ENCODE measurements at regions not wholly inside any gene's neighbourhood (a gene's known extent, or its start where the extent isn't known, plus 50 kb on each side); places are given as distances from the start of the nearest gene placed in this dataset.
A peak's percentile ranks its signal among the peaks of the same experiment; 100 is the strongest.

GRCh38 chr4:141304346-141304745, 83.7 kb downstream of the ZNF330 start:
- no peaks in the 10 kb centered on the region for H3K9me3 ChIP-seq (ENCODE audit: low read depth, low read length)
- TF ChIP-seq CTCF (IDR thresholded peaks at IDR 0.05; ENCODE audit: extremely low read depth, low read depth, low read length), result no peak
- H3K36me3 ChIP-seq (ENCODE audit: insufficient read depth, low read length), result no peaks in the 10 kb centered on the region
- H2AFZ ChIP-seq (ENCODE audit: low read length), result no peak overlapping the region
- H3K4me3 ChIP-seq (ENCODE audit: insufficient read depth, low read length), result no peak overlapping the region
- no peaks in the 10 kb centered on the region for H3K79me2 ChIP-seq (ENCODE audit: insufficient read depth, low read length)
- H3K4me1 ChIP-seq (ENCODE audit: insufficient read depth, low read length), result no peaks in the 10 kb centered on the region
- H3K4me2 ChIP-seq (ENCODE audit: insufficient read depth, low read length), result no peak overlapping the region
- H3K27me3 ChIP-seq (ENCODE audit: insufficient read depth, low read length), result no peaks in the 10 kb centered on the region
- no peaks in the 10 kb centered on the region for H4K20me1 ChIP-seq (ENCODE audit: insufficient read depth, low read length)
- no peak for DNase-seq (ENCODE audit: insufficient read length, low spot score, missing footprints)
- no peak overlapping the region for H3K27ac ChIP-seq (ENCODE audit: low read depth, low read length)

GRCh38 chr4:141306331-141306730, 85.6 kb downstream of the ZNF330 start:
- no peak overlapping the region for H3K27ac ChIP-seq (ENCODE audit: low read depth, low read length)
- no peak for DNase-seq (ENCODE audit: insufficient read length, low spot score, missing footprints)
- no peaks in the 10 kb centered on the region for H3K36me3 ChIP-seq (ENCODE audit: insufficient read depth, low read length)
- no peak overlapping the region for H3K4me3 ChIP-seq (ENCODE audit: insufficient read depth, low read length)
- H3K27me3 ChIP-seq (ENCODE audit: insufficient read depth, low read length), result no peaks in the 10 kb centered on the region
- H3K4me2 ChIP-seq (ENCODE audit: insufficient read depth, low read length), result no peak overlapping the region
- no peaks in the 10 kb centered on the region for H3K4me1 ChIP-seq (ENCODE audit: insufficient read depth, low read length)
- H3K79me2 ChIP-seq (ENCODE audit: insufficient read depth, low read length), result no peaks in the 10 kb centered on the region
- no peak for TF ChIP-seq CTCF (IDR thresholded peaks at IDR 0.05; ENCODE audit: extremely low read depth, low read depth, low read length)
- H2AFZ ChIP-seq (ENCODE audit: low read length), result no peak overlapping the region
- H3K9me3 ChIP-seq (ENCODE audit: low read depth, low read length), result no peaks in the 10 kb centered on the region
- no peaks in the 10 kb centered on the region for H4K20me1 ChIP-seq (ENCODE audit: insufficient read depth, low read length)

- TF ChIP-seq CTCF (IDR thresholded peaks at IDR 0.05; ENCODE audit: extremely low read depth, low read depth, low read length), result peak; percentile 88
- Histone ChIP-seq H3K4me2 (ENCODE audit: insufficient read depth, low read length) (peak overlapping the region; percentile 49), H3K4me3 (ENCODE audit: insufficient read depth, low read length) (no peak overlapping the region), H3K79me2 (ENCODE audit: insufficient read depth, low read length) (no peaks in the 10 kb centered on the region), H3K27me3 (ENCODE audit: insufficient read depth, low read length) (no peaks in the 10 kb centered on the region), H2AFZ (ENCODE audit: low read length) (peak overlapping the region; percentile 79), H3K27ac (ENCODE audit: low read depth, low read length) (no peak overlapping the region), H4K20me1 (ENCODE audit: insufficient read depth, low read length) (no peaks in the 10 kb centered on the region), H3K36me3 (ENCODE audit: insufficient read depth, low read length) (no peaks in the 10 kb centered on the region), H3K4me1 (ENCODE audit: insufficient read depth, low read length) (no peaks in the 10 kb centered on the region), H3K9me3 (ENCODE audit: low read depth, low read length) (no peaks in the 10 kb centered on the region)
- DNase-seq (ENCODE audit: insufficient read length, low spot score, missing footprints), result peak; percentile 76
Observed at GRCh38 chr4:141307241-141307689, 86.6 kb downstream of the ZNF330 start.

GRCh38 chr4:141309874-141310273, 89.2 kb downstream of the ZNF330 start:
- DNase-seq (ENCODE audit: insufficient read length, low spot score, missing footprints), result no peak
- Histone ChIP-seq H3K9me3 (ENCODE audit: low read depth, low read length) (no peaks in the 10 kb centered on the region), H3K79me2 (ENCODE audit: insufficient read depth, low read length) (no peaks in the 10 kb centered on the region), H4K20me1 (ENCODE audit: insufficient read depth, low read length) (no peaks in the 10 kb centered on the region), H3K27ac (ENCODE audit: low read depth, low read length) (no peak overlapping the region), H3K36me3 (ENCODE audit: insufficient read depth, low read length) (no peaks in the 10 kb centered on the region), H2AFZ (ENCODE audit: low read length) (no peak overlapping the region), H3K27me3 (ENCODE audit: insufficient read depth, low read length) (peaks cover 3% of the 10 kb centered on the region), H3K4me2 (ENCODE audit: insufficient read depth, low read length) (no peak overlapping the region), H3K4me3 (ENCODE audit: insufficient read depth, low read length) (no peak overlapping the region), H3K4me1 (ENCODE audit: insufficient read depth, low read length) (no peaks in the 10 kb centered on the region)
- no peak for TF ChIP-seq CTCF (IDR thresholded peaks at IDR 0.05; ENCODE audit: extremely low read depth, low read depth, low read length)
